ENCODE measurements at regions not wholly inside any gene's neighbourhood (a gene's known extent, or its start where the extent isn't known, plus 50 kb on each side); places are given as distances from the start of the nearest gene placed in this dataset.
A peak's percentile ranks its signal among the peaks of the same experiment; 100 is the strongest.

GRCh38 chr13:107091861-107092260 lies 523.9 kb upstream of the ARGLU1 start:
- TF ChIP-seq CTCF (IDR thresholded peaks at IDR 0.05; ENCODE audit: unreplicated experiment in 3 of 3): no peak
- Mint-ChIP-seq H3K4me3 (no peak overlapping the region), H3K27me3 (ENCODE audit: low read depth) (no peaks in the 10 kb centered on the region), H3K4me1 (peaks cover 11% of the 10 kb centered on the region), H3K36me3 (ENCODE audit: low read depth) (no peaks in the 10 kb centered on the region), H3K27ac (peak overlapping the region in 2 of 3 experiments; percentile 24 to 55), H3K9me3 (no peaks in the 10 kb centered on the region)

GRCh38 chr13:107091428-107091827 lies 523.5 kb upstream of the ARGLU1 start:
- peak overlapping the region in 2 of 3 experiments; percentile 24 to 55 for H3K27ac Mint-ChIP-seq
- H3K27me3 Mint-ChIP-seq (ENCODE audit: low read depth): no peaks in the 10 kb centered on the region
- H3K9me3 Mint-ChIP-seq: no peaks in the 10 kb centered on the region
- peaks cover 11% of the 10 kb centered on the region for H3K4me1 Mint-ChIP-seq
- no peaks in the 10 kb centered on the region for H3K36me3 Mint-ChIP-seq (ENCODE audit: low read depth)
- no peak for TF ChIP-seq CTCF (IDR thresholded peaks at IDR 0.05; ENCODE audit: unreplicated experiment in 3 of 3)
- H3K4me3 Mint-ChIP-seq: no peak overlapping the region

- Mint-ChIP-seq H3K36me3 (ENCODE audit: low read depth) (no peaks in the 10 kb centered on the region), H3K27me3 (ENCODE audit: low read depth) (no peaks in the 10 kb centered on the region), H3K27ac (no peak overlapping the region), H3K4me1 (peaks cover 17% of the 10 kb centered on the region), H3K9me3 (no peaks in the 10 kb centered on the region), H3K4me3 (no peak overlapping the region)
- TF ChIP-seq CTCF (IDR thresholded peaks at IDR 0.05; ENCODE audit: unreplicated experiment in 3 of 3): no peak
Measured at GRCh38 chr13:107088061-107088460, 520.1 kb upstream of the ARGLU1 start.

GRCh38 chr13:107079423-107080049 lies 511.6 kb upstream of the ARGLU1 start:
- peaks cover 16% of the 10 kb centered on the region for H3K9me3 Mint-ChIP-seq
- H3K27ac Mint-ChIP-seq: peak overlapping the region in 2 of 3 experiments; percentile 22 to 24
- H3K4me3 Mint-ChIP-seq: no peak overlapping the region
- no peak for TF ChIP-seq CTCF (IDR thresholded peaks at IDR 0.05; ENCODE audit: unreplicated experiment in 3 of 3)
- H3K27me3 Mint-ChIP-seq (ENCODE audit: low read depth): peaks cover 4% of the 10 kb centered on the region
- peaks cover 21% of the 10 kb centered on the region for H3K4me1 Mint-ChIP-seq
- no peaks in the 10 kb centered on the region for H3K36me3 Mint-ChIP-seq (ENCODE audit: low read depth)

- TF ChIP-seq CTCF (IDR thresholded peaks at IDR 0.05; ENCODE audit: unreplicated experiment in 3 of 3): no peak
- H3K9me3 Mint-ChIP-seq: peaks cover 20% of the 10 kb centered on the region
- no peak overlapping the region for H3K4me3 Mint-ChIP-seq
- H3K27ac Mint-ChIP-seq: peak overlapping the region in 1 of 3 experiments; percentile 24
- H3K27me3 Mint-ChIP-seq (ENCODE audit: low read depth): peaks cover 4% of the 10 kb centered on the region
- H3K36me3 Mint-ChIP-seq (ENCODE audit: low read depth): no peaks in the 10 kb centered on the region
- H3K4me1 Mint-ChIP-seq: peaks cover 21% of the 10 kb centered on the region
Measured at GRCh38 chr13:107078229-107078765, 510.4 kb upstream of the ARGLU1 start.

- H3K9me3 Mint-ChIP-seq: peaks cover 17% of the 10 kb centered on the region
- no peaks in the 10 kb centered on the region for H3K36me3 Mint-ChIP-seq (ENCODE audit: low read depth)
- peaks cover 4% of the 10 kb centered on the region for H3K27me3 Mint-ChIP-seq (ENCODE audit: low read depth)
- no peak for TF ChIP-seq CTCF (IDR thresholded peaks at IDR 0.05; ENCODE audit: unreplicated experiment in 3 of 3)
- H3K4me3 Mint-ChIP-seq: no peak overlapping the region
- no peak overlapping the region for H3K27ac Mint-ChIP-seq
- peaks cover 21% of the 10 kb centered on the region for H3K4me1 Mint-ChIP-seq
Measured at GRCh38 chr13:107076801-107077200, 508.9 kb upstream of the ARGLU1 start.
